Mesenchymal stem cell (in vitro differentiated cells and primary cell): ENCODE measurements at regions not wholly inside any gene's neighbourhood (a gene's known extent, or its start where the extent isn't known, plus 50 kb on each side); places are given as distances from the start of the nearest gene placed in this dataset.

Experiments
- DNase-seq: peaks from one replicate; pipeline ENCODE4 v3.0.0-alpha.2; 2013
- H2AFZ ChIP-seq: one replicate; pipeline ENCODE4 v1.6.1; 2013; ENCODE audit warnings: low read depth, mild to moderate bottlenecking, control low read depth, inconsistent platforms, low read length, moderate library complexity
- H2AK5ac ChIP-seq: 2 replicates; pipeline ENCODE4 v1.6.1; 2013; ENCODE audit warnings: low read length, moderate library complexity, mild to moderate bottlenecking, inconsistent platforms; ENCODE audit not compliant: severe bottlenecking
- H2BK120ac ChIP-seq: one replicate; pipeline ENCODE4 v1.6.1; 2013; ENCODE audit warnings: low read depth, mild to moderate bottlenecking, inconsistent platforms, low read length, moderate library complexity
- H2BK12ac ChIP-seq, 2 experiments: one replicate each; pipeline ENCODE4 v1.6.1; 2013; ENCODE audit warnings: inconsistent platforms in 2 of 2, low read length in 2 of 2, mild to moderate bottlenecking in 2 of 2, moderate library complexity in 2 of 2, control low read depth in 1 of 2
- H2BK15ac ChIP-seq: one replicate; pipeline ENCODE4 v1.6.1; 2013; ENCODE audit warnings: mild to moderate bottlenecking, low read depth, inconsistent platforms; ENCODE audit not compliant: poor library complexity, severe bottlenecking
- H2BK5ac ChIP-seq: 2 replicates; pipeline ENCODE4 v1.6.1; 2013; ENCODE audit warnings: low read depth, mild to moderate bottlenecking, low read length, control low read depth, inconsistent platforms; ENCODE audit not compliant: poor library complexity, severe bottlenecking
- H3K14ac ChIP-seq, 2 experiments: one replicate each; pipeline ENCODE4 v1.6.1; 2013; ENCODE audit warnings: inconsistent platforms in 2 of 2, low read length in 2 of 2, control low read depth in 1 of 2, mild to moderate bottlenecking in 1 of 2, moderate library complexity in 1 of 2
- H3K18ac ChIP-seq, 2 experiments: one replicate each; pipeline ENCODE4 v1.6.1; 2013; ENCODE audit warnings: inconsistent platforms in 2 of 2, low read length in 2 of 2, control low read depth in 1 of 2, low read depth in 1 of 2, mild to moderate bottlenecking in 1 of 2
- H3K23ac ChIP-seq, 2 experiments: one replicate each; pipeline ENCODE4 v1.6.1; 2013; ENCODE audit warnings: inconsistent platforms in 2 of 2, low read length in 2 of 2, mild to moderate bottlenecking in 2 of 2, moderate library complexity in 2 of 2, control low read depth in 1 of 2
- H3K27ac ChIP-seq: 2 replicates; pipeline ENCODE4 v1.5.1; 2013; ENCODE audit warnings: mild to moderate bottlenecking, moderate library complexity, low read length, control low read depth, inconsistent platforms; ENCODE audit not compliant: poor library complexity, severe bottlenecking
- H3K27me3 ChIP-seq, 2 experiments: 2 replicates each; pipeline versions ENCODE4 v1.6.1 to v1.7.0; 2013; ENCODE audit warnings: low read length in 2 of 2, mild to moderate bottlenecking in 2 of 2, moderate library complexity in 2 of 2, control low read depth in 1 of 2, inconsistent platforms in 1 of 2; ENCODE audit not compliant: control insufficient read depth in 1 of 2, insufficient read depth in 1 of 2
- H3K36me3 ChIP-seq, 2 experiments: 2 replicates each; pipeline versions ENCODE4 v1.6.1 to v1.7.0; 2013; ENCODE audit warnings: low read length in 2 of 2, control low read depth in 1 of 2, inconsistent platforms in 1 of 2, low read depth in 1 of 2, mild to moderate bottlenecking in 1 of 2; ENCODE audit not compliant: insufficient read depth in 2 of 2, control insufficient read depth in 1 of 2
- H3K4ac ChIP-seq, 2 experiments: one replicate each; pipeline ENCODE4 v1.6.1; 2013; ENCODE audit warnings: inconsistent platforms in 2 of 2, low read length in 2 of 2, mild to moderate bottlenecking in 2 of 2, moderate library complexity in 2 of 2, control low read depth in 1 of 2, low read depth in 1 of 2
- H3K4me1 ChIP-seq: 2 replicates; pipeline ENCODE4 v1.6.1; 2013; ENCODE audit warnings: low read depth, low read length, control low read depth; ENCODE audit not compliant: control insufficient read depth, insufficient read depth
- H3K4me2 ChIP-seq: 2 replicates; pipeline ENCODE4 v1.6.1; 2013; ENCODE audit warnings: low read length, mild to moderate bottlenecking, inconsistent platforms; ENCODE audit not compliant: poor library complexity, severe bottlenecking
- H3K4me3 ChIP-seq, 2 experiments: 2 replicates each; pipeline versions ENCODE4 v1.5.1 to v1.7.0; 2013; ENCODE audit warnings: low read length in 2 of 2, mild to moderate bottlenecking in 2 of 2, control low read depth in 1 of 2, low read depth in 1 of 2; ENCODE audit not compliant: insufficient read depth in 1 of 2
- H3K79me1 ChIP-seq: replicated peaks from 2 replicates; pipeline ENCODE4 v1.6.1; 2013; ENCODE audit warnings: mild to moderate bottlenecking, control low read depth, low read length, inconsistent platforms; ENCODE audit not compliant: poor library complexity, severe bottlenecking
- H3K9ac ChIP-seq: 2 replicates; pipeline ENCODE4 v1.7.0; 2013; ENCODE audit warnings: mild to moderate bottlenecking, low read length, moderate library complexity
- H3K9me3 ChIP-seq: 2 replicates; pipeline ENCODE4 v1.7.0; 2013; ENCODE audit warnings: mild to moderate bottlenecking, low read length; ENCODE audit not compliant: control insufficient read depth
- H4K8ac ChIP-seq: one replicate; pipeline ENCODE4 v1.6.1; 2013; ENCODE audit warnings: inconsistent platforms, mild to moderate bottlenecking, low read length, moderate library complexity
- H4K91ac ChIP-seq: one replicate; pipeline ENCODE4 v1.6.1; 2013; ENCODE audit warnings: mild to moderate bottlenecking, low read length, inconsistent platforms
- WGBS: methylation state at CpG from one replicate; pipeline ENCODE4 v1.1.7; 2013; ENCODE audit warnings: mixed read lengths; 5-methylcytosine and 5-hydroxymethylcytosine counted together

- H3K4me2 ChIP-seq, result no peak overlapping the region
- H4K91ac ChIP-seq, result no peak overlapping the region
- H2BK120ac ChIP-seq, result peak overlapping the region; percentile 6
- H3K4me3 ChIP-seq, result no peak overlapping the region
- no peaks in the 10 kb centered on the region for H3K79me1 ChIP-seq
- peak overlapping the region in 1 of 2 experiments; percentile 69 for H2BK12ac ChIP-seq
- no peak overlapping the region for H3K14ac ChIP-seq
- DNase-seq, result no peak
- no peak overlapping the region for H2AFZ ChIP-seq
- no peak overlapping the region for H4K8ac ChIP-seq
- WGBS, result 68% methylated on average over 4 of the region's 4 CpGs
- no peak overlapping the region for H3K9ac ChIP-seq
- no peaks in the 10 kb centered on the region for H3K9me3 ChIP-seq
- H3K36me3 ChIP-seq, result no peaks in the 10 kb centered on the region
- H3K4ac ChIP-seq, result no peak overlapping the region
- H2AK5ac ChIP-seq, result no peak overlapping the region
- no peak overlapping the region for H3K27ac ChIP-seq
- no peak overlapping the region for H2BK5ac ChIP-seq
- H3K23ac ChIP-seq, result no peak overlapping the region
- no peaks in the 10 kb centered on the region for H3K4me1 ChIP-seq
- H2BK15ac ChIP-seq, result no peak overlapping the region
- peaks cover 4 to 77% of the 10 kb centered on the region in 2 experiments for H3K27me3 ChIP-seq
- peak overlapping the region in 1 of 2 experiments; percentile 8 for H3K18ac ChIP-seq
Observed at GRCh38 chr9:14424983-14425382, 111.0 kb upstream of the NFIB start.

- Histone ChIP-seq H3K4me3 (no peak overlapping the region), H4K8ac (no peak overlapping the region), H2AFZ (no peak overlapping the region), H3K9me3 (no peaks in the 10 kb centered on the region), H2BK12ac (no peak overlapping the region), H3K27ac (peak overlapping the region; percentile 13), H3K27me3 (peaks cover 8 to 81% of the 10 kb centered on the region in 2 experiments), H2AK5ac (no peak overlapping the region), H3K9ac (no peak overlapping the region), H2BK5ac (no peak overlapping the region), H3K4ac (no peak overlapping the region), H3K18ac (no peak overlapping the region), H3K14ac (no peak overlapping the region), H3K4me1 (no peaks in the 10 kb centered on the region), H3K79me1 (no peaks in the 10 kb centered on the region), H3K23ac (no peak overlapping the region), H2BK120ac (no peak overlapping the region), H3K4me2 (no peak overlapping the region), H3K36me3 (no peaks in the 10 kb centered on the region), H2BK15ac (no peak overlapping the region), H4K91ac (no peak overlapping the region)
- no peak for DNase-seq
- 75% methylated on average over 7 of the region's 7 CpGs for WGBS
Observed at GRCh38 chr9:14424289-14424688, 110.3 kb upstream of the NFIB start.

GRCh38 chr9:14423815-14424261 lies 109.9 kb upstream of the NFIB start:
- Histone ChIP-seq H2AFZ (no peak overlapping the region), H2BK5ac (no peak overlapping the region), H2BK12ac (no peak overlapping the region), H3K27me3 (peaks cover 10 to 80% of the 10 kb centered on the region in 2 experiments), H3K4ac (no peak overlapping the region), H3K9me3 (no peaks in the 10 kb centered on the region), H4K8ac (no peak overlapping the region), H3K4me3 (no peak overlapping the region), H4K91ac (no peak overlapping the region), H3K9ac (no peak overlapping the region), H2BK120ac (no peak overlapping the region), H3K23ac (no peak overlapping the region), H3K27ac (peak overlapping the region; percentile 13), H3K14ac (no peak overlapping the region), H3K4me1 (no peaks in the 10 kb centered on the region), H2AK5ac (no peak overlapping the region), H3K18ac (no peak overlapping the region), H2BK15ac (no peak overlapping the region), H3K79me1 (no peaks in the 10 kb centered on the region), H3K4me2 (peak overlapping the region; percentile 1), H3K36me3 (no peaks in the 10 kb centered on the region)
- 0% methylated on average over 2 of the region's 6 CpGs for WGBS
- peak; percentile 48 for DNase-seq

GRCh38 chr9:14421291-14421690 lies 107.3 kb upstream of the NFIB start:
- DNase-seq, result no peak
- H2AFZ ChIP-seq, result no peak overlapping the region
- no peak overlapping the region for H2AK5ac ChIP-seq
- no peak overlapping the region for H3K4ac ChIP-seq
- H2BK120ac ChIP-seq, result no peak overlapping the region
- H3K9ac ChIP-seq, result no peak overlapping the region
- no peak overlapping the region for H4K8ac ChIP-seq
- no peak overlapping the region for H2BK5ac ChIP-seq
- H3K27me3 ChIP-seq, result peaks cover 16 to 69% of the 10 kb centered on the region in 2 experiments
- no peaks in the 10 kb centered on the region for H3K36me3 ChIP-seq
- H3K27ac ChIP-seq, result no peak overlapping the region
- no peak overlapping the region for H3K4me2 ChIP-seq
- H3K4me1 ChIP-seq, result no peaks in the 10 kb centered on the region
- H3K4me3 ChIP-seq, result no peak overlapping the region
- H2BK12ac ChIP-seq, result no peak overlapping the region
- H2BK15ac ChIP-seq, result no peak overlapping the region
- no peaks in the 10 kb centered on the region for H3K9me3 ChIP-seq
- H4K91ac ChIP-seq, result no peak overlapping the region
- no peak overlapping the region for H3K14ac ChIP-seq
- H3K23ac ChIP-seq, result no peak overlapping the region
- H3K79me1 ChIP-seq, result no peaks in the 10 kb centered on the region
- no peak overlapping the region for H3K18ac ChIP-seq
- 67% methylated on average over 1 of the region's 1 CpG for WGBS
